Left ventricle myocardium inferior (tissue), 1 donor: ENCODE measurements at regions not wholly inside any gene's neighbourhood (a gene's known extent, or its start where the extent isn't known, plus 50 kb on each side); places are given as distances from the start of the nearest gene placed in this dataset.
"Not testable (repeated sequence)": the region's sequence is repeated elsewhere in the genome, so short reads cannot be mapped to it uniquely, and the experiment has no call there.

ENCODE experiments used
- DNase-seq: peaks from one replicate; pipeline ENCODE4 v3.0.0-alpha.2; 2020
- H3K27ac ChIP-seq: fragments of 200-600 bp; replicated peaks from 2 replicates; pipeline ENCODE4 v1.8.0; 2021
- H3K27me3 ChIP-seq: fragments of 200-600 bp; 2 replicates; pipeline ENCODE4 v1.8.0; 2021; ENCODE audit warnings: low read depth
- H3K36me3 ChIP-seq: fragments of 200-600 bp; 2 replicates; pipeline ENCODE4 v1.8.0; 2021
- H3K4me1 ChIP-seq: fragments of 200-600 bp; 2 replicates; pipeline ENCODE4 v1.8.0; 2021
- H3K4me3 ChIP-seq: fragments of 200-600 bp; 2 replicates; pipeline ENCODE4 v1.8.0; 2021; ENCODE audit warnings: mild to moderate bottlenecking, moderate library complexity
- H3K9me3 ChIP-seq: fragments of 200-600 bp; replicated peaks from 2 replicates; pipeline ENCODE4 v1.8.0; 2021
- intact Hi-C: fragments of 100-400 bp; cut with micrococcal nuclease; formaldehyde crosslinking; loops from one replicate; pipeline ENCODE4 v1.11.0; 2022
- TF ChIP-seq, protein P1 (sequence below): fragments of 200-600 bp; IDR thresholded peaks from 2 replicates; pipeline ENCODE4 v1.8.0; 2021; ENCODE audit warnings: antibody characterized with exemption, mild to moderate bottlenecking, borderline replicate concordance
- donor health status: DM: no; HTN: yes; CAD: no; lungs with severe emphysema.

DNA sequence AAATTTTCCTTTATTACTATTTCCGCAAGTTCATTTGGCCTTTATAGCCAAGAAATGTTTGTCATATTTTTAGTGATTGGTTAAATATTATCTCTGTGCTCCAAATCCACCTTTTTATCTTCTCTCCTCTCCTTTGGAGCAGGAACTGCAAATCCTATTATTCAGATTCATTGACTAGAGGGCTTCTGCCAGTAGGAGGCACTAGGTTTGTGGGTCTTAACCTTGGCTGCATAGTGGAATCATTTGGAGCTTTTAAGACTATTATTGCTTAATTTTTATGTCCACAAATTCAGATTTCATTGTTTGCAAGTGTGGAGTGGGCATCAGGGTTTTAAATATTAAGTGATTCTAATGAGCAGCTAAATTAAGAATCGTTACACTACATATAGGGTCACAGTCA, 75.3 kb upstream of the SYT10 start:
- Histone ChIP-seq H3K27me3 (no peaks in the 10 kb centered on the region), H3K4me1 (no peaks in the 10 kb centered on the region), H3K36me3 (no peaks in the 10 kb centered on the region), H3K4me3 (no peak overlapping the region), H3K9me3 (no peaks in the 10 kb centered on the region), H3K27ac (no peak overlapping the region)
- TF ChIP-seq, protein P1, sequence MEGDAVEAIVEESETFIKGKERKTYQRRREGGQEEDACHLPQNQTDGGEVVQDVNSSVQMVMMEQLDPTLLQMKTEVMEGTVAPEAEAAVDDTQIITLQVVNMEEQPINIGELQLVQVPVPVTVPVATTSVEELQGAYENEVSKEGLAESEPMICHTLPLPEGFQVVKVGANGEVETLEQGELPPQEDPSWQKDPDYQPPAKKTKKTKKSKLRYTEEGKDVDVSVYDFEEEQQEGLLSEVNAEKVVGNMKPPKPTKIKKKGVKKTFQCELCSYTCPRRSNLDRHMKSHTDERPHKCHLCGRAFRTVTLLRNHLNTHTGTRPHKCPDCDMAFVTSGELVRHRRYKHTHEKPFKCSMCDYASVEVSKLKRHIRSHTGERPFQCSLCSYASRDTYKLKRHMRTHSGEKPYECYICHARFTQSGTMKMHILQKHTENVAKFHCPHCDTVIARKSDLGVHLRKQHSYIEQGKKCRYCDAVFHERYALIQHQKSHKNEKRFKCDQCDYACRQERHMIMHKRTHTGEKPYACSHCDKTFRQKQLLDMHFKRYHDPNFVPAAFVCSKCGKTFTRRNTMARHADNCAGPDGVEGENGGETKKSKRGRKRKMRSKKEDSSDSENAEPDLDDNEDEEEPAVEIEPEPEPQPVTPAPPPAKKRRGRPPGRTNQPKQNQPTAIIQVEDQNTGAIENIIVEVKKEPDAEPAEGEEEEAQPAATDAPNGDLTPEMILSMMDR: no peak
- DNase-seq: no peak
- intact Hi-C loops: no loop called here

DNA sequence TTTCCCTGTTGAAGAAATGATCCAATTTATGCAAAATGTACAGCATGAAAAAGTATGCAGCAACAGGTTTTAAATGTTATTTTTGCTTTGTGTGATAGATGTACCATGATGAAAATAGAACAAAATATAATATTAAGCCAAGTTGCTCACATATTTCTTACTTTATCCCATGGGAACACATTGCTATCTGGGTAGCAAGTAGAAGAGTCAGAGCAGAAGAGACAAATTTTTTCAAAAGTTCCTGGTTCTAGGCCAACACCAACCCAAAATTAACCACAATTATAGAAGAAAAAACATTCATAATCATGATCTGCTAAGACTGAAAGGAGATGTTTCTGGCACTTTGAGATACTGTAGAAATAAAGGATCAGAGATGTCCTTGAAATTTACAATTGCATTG, 79.9 kb upstream of the SYT10 start:
- intact Hi-C loops: no loop called here

DNA sequence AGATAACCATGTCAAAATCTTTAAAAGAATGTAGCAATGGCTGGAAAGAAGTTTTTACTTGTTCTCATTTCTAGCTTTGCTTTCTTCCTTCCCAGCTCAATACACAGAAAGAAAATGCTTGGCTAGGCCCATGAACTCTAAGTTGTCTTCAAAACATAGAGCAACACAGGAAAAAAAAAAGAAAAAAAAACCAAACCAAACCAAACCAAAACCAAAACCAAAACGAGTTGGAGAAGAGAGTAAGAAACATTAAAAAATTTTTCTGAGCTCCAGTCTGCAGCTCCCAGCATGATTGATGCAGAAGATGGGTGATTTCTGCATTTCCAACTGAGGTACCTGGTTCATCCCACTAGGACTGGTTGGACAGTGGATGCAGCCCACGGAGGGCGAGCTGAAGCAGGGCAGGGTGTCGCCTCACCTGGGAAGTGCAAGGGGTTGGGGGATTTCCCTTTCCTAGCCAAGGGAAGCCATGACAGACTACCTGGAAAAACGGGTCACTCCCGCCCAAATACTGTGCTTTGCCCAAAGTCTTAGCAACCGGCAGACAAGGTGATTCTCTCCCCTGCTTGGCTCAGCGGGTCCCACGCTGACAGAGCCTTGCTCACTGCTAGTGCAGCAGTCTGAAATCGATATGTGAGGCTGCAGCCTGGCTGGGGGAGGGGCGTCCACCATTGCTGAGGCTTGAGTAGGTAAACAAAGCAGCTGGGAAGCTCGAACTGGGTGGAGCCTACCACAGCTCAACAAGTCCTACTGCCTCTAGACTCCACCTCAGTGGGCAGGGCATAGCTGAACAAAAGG, 81.1 kb upstream of the SYT10 start:
- peaks cover 16% of the 10 kb centered on the region for H3K9me3 ChIP-seq
- H3K4me1 ChIP-seq, H3K36me3 ChIP-seq, H3K27ac ChIP-seq, H3K4me3 ChIP-seq, intact Hi-C loops, DNase-seq, H3K27me3 ChIP-seq: not testable (repeated sequence)

More for the DNA sequence above, 79.9 kb upstream of the SYT10 start:
- Histone ChIP-seq H3K27ac (no peak overlapping the region), H3K36me3 (no peaks in the 10 kb centered on the region), H3K27me3 (no peaks in the 10 kb centered on the region), H3K9me3 (peaks cover 7% of the 10 kb centered on the region), H3K4me1 (no peaks in the 10 kb centered on the region), H3K4me3 (no peak overlapping the region)
- no peak for DNase-seq
- TF ChIP-seq, protein P1: no peak

DNA sequence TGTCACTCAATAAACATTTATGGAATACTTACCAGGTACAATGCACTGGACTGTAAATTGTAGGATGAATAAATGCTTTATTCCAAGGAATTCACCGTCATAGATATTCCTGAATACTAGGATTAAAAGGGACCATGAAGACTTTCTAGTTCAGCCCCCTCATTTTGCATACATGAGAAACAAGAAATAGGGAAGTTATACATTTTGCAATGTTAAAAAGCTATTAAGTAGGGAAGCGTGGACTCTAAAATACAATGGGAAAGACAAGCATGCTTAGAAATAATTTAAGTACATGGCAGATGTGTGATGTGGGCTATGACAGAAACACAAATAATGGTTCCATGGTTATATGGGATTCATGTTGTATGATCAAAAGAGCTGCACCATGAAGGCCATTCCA, 89.4 kb upstream of the SYT10 start:
- TF ChIP-seq, protein P1: no peak
- Histone ChIP-seq H3K4me3 (no peak overlapping the region), H3K36me3 (no peaks in the 10 kb centered on the region), H3K4me1 (no peaks in the 10 kb centered on the region), H3K27me3 (no peaks in the 10 kb centered on the region), H3K9me3 (peaks cover 19% of the 10 kb centered on the region), H3K27ac (no peak overlapping the region)
- no peak for DNase-seq
- intact Hi-C loops: no loop called here

DNA sequence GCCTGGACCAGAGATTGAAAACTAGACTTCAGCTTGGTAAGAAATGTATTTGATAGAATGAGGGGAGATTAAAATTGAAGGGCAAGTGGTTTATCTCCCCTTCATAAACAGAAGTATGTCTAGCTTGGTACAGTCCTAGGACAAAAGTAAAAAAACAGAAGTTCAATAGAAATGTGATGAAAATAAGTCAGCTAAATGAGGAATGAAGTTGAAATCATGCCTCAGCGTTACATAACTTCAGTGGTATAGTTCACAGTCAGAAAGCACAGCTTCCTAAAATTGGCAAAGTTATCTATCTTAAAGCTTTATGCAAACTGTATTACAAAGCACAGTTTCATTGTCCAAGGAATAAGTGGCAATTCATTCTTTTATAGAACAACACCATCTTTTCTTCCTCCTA, 90.2 kb upstream of the SYT10 start:
- Histone ChIP-seq H3K27ac (no peak overlapping the region), H3K36me3 (no peaks in the 10 kb centered on the region), H3K9me3 (peaks cover 15% of the 10 kb centered on the region), H3K27me3 (no peaks in the 10 kb centered on the region), H3K4me3 (no peak overlapping the region), H3K4me1 (no peaks in the 10 kb centered on the region)
- TF ChIP-seq, protein P1: no peak
- no peak for DNase-seq
- intact Hi-C loops: no loop called here

DNA sequence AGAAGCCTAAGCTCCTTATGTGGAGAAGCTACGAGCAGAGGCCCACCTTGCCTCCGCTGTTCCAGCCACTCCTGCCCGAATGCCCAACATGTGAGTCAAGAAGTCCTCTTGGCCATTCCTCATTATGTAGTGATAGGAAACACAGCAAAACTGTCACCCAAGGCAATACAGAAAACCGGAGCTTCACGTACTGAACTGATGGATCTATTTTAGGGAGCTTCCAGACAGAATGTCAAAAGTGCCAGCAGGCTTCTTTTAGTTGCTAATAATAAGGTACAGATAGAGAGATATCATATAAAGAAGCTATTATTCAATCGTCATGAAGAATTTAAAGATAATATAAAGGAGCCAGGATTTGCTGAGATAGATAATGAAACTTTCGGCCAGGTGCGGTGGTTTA, 91.6 kb upstream of the SYT10 start:
- Histone ChIP-seq H3K9me3 (peaks cover 5% of the 10 kb centered on the region), H3K4me1 (no peaks in the 10 kb centered on the region), H3K27me3 (no peaks in the 10 kb centered on the region), H3K36me3 (no peaks in the 10 kb centered on the region), H3K27ac (no peak overlapping the region), H3K4me3 (no peak overlapping the region)
- intact Hi-C loops: no loop called here
- TF ChIP-seq, protein P1: no peak
- DNase-seq: no peak
